ENCODE measurements at regions not wholly inside any gene's neighbourhood (a gene's known extent, or its start where the extent isn't known, plus 50 kb on each side); places are given as distances from the start of the nearest gene placed in this dataset.

DNA sequence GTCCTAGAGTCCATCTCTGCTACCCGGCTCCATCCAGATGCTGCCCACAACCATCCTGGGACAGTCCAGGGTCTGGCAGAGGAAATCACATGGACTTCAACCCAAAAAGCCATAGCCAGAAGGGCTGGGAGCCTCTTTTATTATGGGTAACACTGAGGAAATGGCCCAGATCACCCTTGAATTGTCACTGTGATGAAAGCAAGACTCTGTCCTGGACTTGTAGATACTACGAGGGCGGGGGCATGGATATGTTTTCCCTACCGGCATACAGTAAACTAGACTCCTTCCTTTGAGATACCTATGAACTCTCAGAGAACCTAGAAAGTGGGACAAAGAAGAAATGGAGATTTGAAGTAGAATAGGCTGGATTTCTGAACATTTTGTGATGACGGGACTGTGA is 110.3 kb downstream of the LACC1 start:
- Histone ChIP-seq H3K4me3 (replicated peaks in 1 of 4; ENCODE audit: control extremely low read depth in 1 of 4, insufficient read depth in 1 of 4, low read depth in 3 of 4, low read length in 4 of 4) (no peak overlapping the region), H3K27ac (ENCODE audit: insufficient read depth, low read length) (no peak overlapping the region), H4K20me1 (ENCODE audit: control insufficient read depth, extremely low read depth, insufficient read depth, low read length) (no peaks in the 10 kb centered on the region), H3K4me1 (ENCODE audit: control insufficient read depth, extremely low read depth, insufficient read depth, low read length) (no peaks in the 10 kb centered on the region), H3K36me3 (ENCODE audit: control insufficient read depth, insufficient read depth, low read length) (no peaks in the 10 kb centered on the region), H3K79me2 (ENCODE audit: control insufficient read depth, insufficient read depth, low read length) (no peaks in the 10 kb centered on the region), H3K27me3 (ENCODE audit: control insufficient read depth, insufficient read depth, low read length) (peaks cover 6% of the 10 kb centered on the region), H3K4me2 (ENCODE audit: extremely low read depth, insufficient read depth, low read length) (no peak overlapping the region), H3K9me3 (ENCODE audit: control insufficient read depth, insufficient read depth, low read depth, low read length) (no peaks in the 10 kb centered on the region), H2AFZ (ENCODE audit: low read length) (no peak overlapping the region), H3K9ac (ENCODE audit: insufficient read depth, low read length) (no peak overlapping the region)
- DNase-seq (ENCODE audit: low read depth in 2 of 2), result no peak
- TF ChIP-seq, protein P1, sequence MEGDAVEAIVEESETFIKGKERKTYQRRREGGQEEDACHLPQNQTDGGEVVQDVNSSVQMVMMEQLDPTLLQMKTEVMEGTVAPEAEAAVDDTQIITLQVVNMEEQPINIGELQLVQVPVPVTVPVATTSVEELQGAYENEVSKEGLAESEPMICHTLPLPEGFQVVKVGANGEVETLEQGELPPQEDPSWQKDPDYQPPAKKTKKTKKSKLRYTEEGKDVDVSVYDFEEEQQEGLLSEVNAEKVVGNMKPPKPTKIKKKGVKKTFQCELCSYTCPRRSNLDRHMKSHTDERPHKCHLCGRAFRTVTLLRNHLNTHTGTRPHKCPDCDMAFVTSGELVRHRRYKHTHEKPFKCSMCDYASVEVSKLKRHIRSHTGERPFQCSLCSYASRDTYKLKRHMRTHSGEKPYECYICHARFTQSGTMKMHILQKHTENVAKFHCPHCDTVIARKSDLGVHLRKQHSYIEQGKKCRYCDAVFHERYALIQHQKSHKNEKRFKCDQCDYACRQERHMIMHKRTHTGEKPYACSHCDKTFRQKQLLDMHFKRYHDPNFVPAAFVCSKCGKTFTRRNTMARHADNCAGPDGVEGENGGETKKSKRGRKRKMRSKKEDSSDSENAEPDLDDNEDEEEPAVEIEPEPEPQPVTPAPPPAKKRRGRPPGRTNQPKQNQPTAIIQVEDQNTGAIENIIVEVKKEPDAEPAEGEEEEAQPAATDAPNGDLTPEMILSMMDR (conservative IDR thresholded peaks at IDR 0.05 in 1 of 2, IDR thresholded peaks at IDR 0.05 in 1 of 2; ENCODE audit: low read depth in 1 of 2, low read length in 2 of 2), result no peak
- no peak for TF ChIP-seq EZH2 (IDR thresholded peaks at IDR 0.05; ENCODE audit: low read length, missing control alignments)

GRCh38 chr13:43990829-43991228 is 111.1 kb downstream of the LACC1 start:
- Histone ChIP-seq H3K9ac (ENCODE audit: insufficient read depth, low read length) (no peak overlapping the region), H3K27me3 (ENCODE audit: control insufficient read depth, insufficient read depth, low read length) (peaks cover 7% of the 10 kb centered on the region), H3K27ac (ENCODE audit: insufficient read depth, low read length) (no peak overlapping the region), H3K4me3 (replicated peaks in 1 of 4; ENCODE audit: control extremely low read depth in 1 of 4, insufficient read depth in 1 of 4, low read depth in 3 of 4, low read length in 4 of 4) (no peak overlapping the region), H3K4me1 (ENCODE audit: control insufficient read depth, extremely low read depth, insufficient read depth, low read length) (no peaks in the 10 kb centered on the region), H2AFZ (ENCODE audit: low read length) (no peak overlapping the region), H4K20me1 (ENCODE audit: control insufficient read depth, extremely low read depth, insufficient read depth, low read length) (no peaks in the 10 kb centered on the region), H3K36me3 (ENCODE audit: control insufficient read depth, insufficient read depth, low read length) (no peaks in the 10 kb centered on the region), H3K9me3 (ENCODE audit: control insufficient read depth, insufficient read depth, low read depth, low read length) (no peaks in the 10 kb centered on the region), H3K79me2 (ENCODE audit: control insufficient read depth, insufficient read depth, low read length) (no peaks in the 10 kb centered on the region), H3K4me2 (ENCODE audit: extremely low read depth, insufficient read depth, low read length) (no peak overlapping the region)
- no peak for DNase-seq (ENCODE audit: low read depth in 2 of 2)
- TF ChIP-seq, protein P1 (conservative IDR thresholded peaks at IDR 0.05 in 1 of 2, IDR thresholded peaks at IDR 0.05 in 1 of 2; ENCODE audit: low read depth in 1 of 2, low read length in 2 of 2), result no peak
- no peak for TF ChIP-seq EZH2 (IDR thresholded peaks at IDR 0.05; ENCODE audit: low read length, missing control alignments)

DNA sequence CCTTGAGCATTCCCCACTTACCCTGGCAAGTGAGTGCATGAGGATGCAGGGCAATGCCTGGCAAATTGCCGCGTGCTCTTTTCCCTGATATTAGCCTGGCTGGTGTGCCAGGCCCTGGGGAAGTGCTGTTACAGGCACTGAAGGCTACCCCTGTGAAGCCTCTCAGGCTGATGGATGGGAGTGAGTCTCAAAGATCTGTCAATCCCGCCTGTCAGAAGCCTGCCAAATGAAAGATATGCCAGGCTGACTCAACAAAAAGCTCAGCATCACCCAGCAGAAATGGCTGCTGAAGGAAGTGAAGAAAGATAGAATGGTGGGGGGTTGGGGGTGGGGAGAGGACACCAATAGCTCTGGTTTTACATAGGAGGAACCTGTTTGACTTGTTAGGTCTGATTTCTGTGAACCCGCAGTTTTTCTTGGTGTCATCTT is 112.1 kb downstream of the LACC1 start:
- no peak for DNase-seq (ENCODE audit: low read depth in 2 of 2)

More for the DNA sequence above, 112.1 kb downstream of the LACC1 start:
- TF ChIP-seq, protein P1 (conservative IDR thresholded peaks at IDR 0.05 in 1 of 2, IDR thresholded peaks at IDR 0.05 in 1 of 2; ENCODE audit: low read depth in 1 of 2, low read length in 2 of 2), result no peak
- no peak for TF ChIP-seq EZH2 (IDR thresholded peaks at IDR 0.05; ENCODE audit: low read length, missing control alignments)
- no peak overlapping the region for H2AFZ ChIP-seq (ENCODE audit: low read length)
- no peaks in the 10 kb centered on the region for H3K4me1 ChIP-seq (ENCODE audit: control insufficient read depth, extremely low read depth, insufficient read depth, low read length)
- no peaks in the 10 kb centered on the region for H3K79me2 ChIP-seq (ENCODE audit: control insufficient read depth, insufficient read depth, low read length)
- no peak overlapping the region for H3K4me2 ChIP-seq (ENCODE audit: extremely low read depth, insufficient read depth, low read length)
- H3K36me3 ChIP-seq (ENCODE audit: control insufficient read depth, insufficient read depth, low read length), result no peaks in the 10 kb centered on the region
- H4K20me1 ChIP-seq (ENCODE audit: control insufficient read depth, extremely low read depth, insufficient read depth, low read length), result no peaks in the 10 kb centered on the region
- peaks cover 14% of the 10 kb centered on the region for H3K27me3 ChIP-seq (ENCODE audit: control insufficient read depth, insufficient read depth, low read length)
- no peak overlapping the region for H3K27ac ChIP-seq (ENCODE audit: insufficient read depth, low read length)
- H3K9me3 ChIP-seq (ENCODE audit: control insufficient read depth, insufficient read depth, low read depth, low read length), result no peaks in the 10 kb centered on the region
- no peak overlapping the region for H3K4me3 ChIP-seq (replicated peaks in 1 of 4; ENCODE audit: control extremely low read depth in 1 of 4, insufficient read depth in 1 of 4, low read depth in 3 of 4, low read length in 4 of 4)
- H3K9ac ChIP-seq (ENCODE audit: insufficient read depth, low read length), result no peak overlapping the region

Measured in fibroblast of lung (primary cell).